Loucy (cell line): ENCODE measurements at regions not wholly inside any gene's neighbourhood (a gene's known extent, or its start where the extent isn't known, plus 50 kb on each side); places are given as distances from the start of the nearest gene placed in this dataset.

Source experiments
- H2AFZ ChIP-seq: fragments of 200-600 bp; sonication (generic); 2 replicates; pipeline ENCODE4 v1.6.0; 2016; ENCODE audit warnings: antibody characterized with exemption, mild to moderate bottlenecking, low read length, moderate library complexity
- H3F3A ChIP-seq: fragments of 200-600 bp; 2 replicates; pipeline ENCODE4 v1.6.0; 2016; ENCODE audit warnings: antibody characterized with exemption, low read depth, mild to moderate bottlenecking
- H3K27me3 ChIP-seq: fragments of 200-600 bp; sonication (generic); 2 replicates; pipeline ENCODE4 v1.6.1; 2014; ENCODE audit warnings: low read length, mild to moderate bottlenecking; ENCODE audit not compliant: insufficient read depth, poor library complexity, severe bottlenecking
- H3K36me3 ChIP-seq: fragments of 200-600 bp; sonication (generic); 2 replicates; pipeline ENCODE4 v1.6.1; 2016; ENCODE audit warnings: low read length; ENCODE audit not compliant: insufficient read depth
- H3K4me1 ChIP-seq: fragments of 200-600 bp; sonication (generic); 2 replicates; pipeline ENCODE4 v1.5.1; 2014; ENCODE audit warnings: low read length, mild to moderate bottlenecking; ENCODE audit not compliant: insufficient read depth, poor library complexity, severe bottlenecking
- H3K4me2 ChIP-seq: fragments of 200-600 bp; sonication (generic); 2 replicates; pipeline ENCODE4 v1.6.0; 2014; ENCODE audit warnings: antibody characterized with exemption, low read length, low read depth, mild to moderate bottlenecking; ENCODE audit not compliant: poor library complexity, severe bottlenecking
- H3K4me3 ChIP-seq: fragments of 200-600 bp; sonication (generic); 2 replicates; pipeline ENCODE4 v1.5.1; 2014; ENCODE audit warnings: low read length, mild to moderate bottlenecking, mixed read lengths; ENCODE audit not compliant: poor library complexity, severe bottlenecking
- H3K79me2 ChIP-seq: fragments of 200-600 bp; sonication (generic); 2 replicates; pipeline ENCODE4 v1.6.1; 2014; ENCODE audit warnings: low read length; ENCODE audit not compliant: insufficient read depth
- H3K9ac ChIP-seq: fragments of 200-600 bp; sonication (generic); 2 replicates; pipeline ENCODE4 v1.6.0; 2014; ENCODE audit warnings: mild to moderate bottlenecking, low read depth, low read length, moderate library complexity; ENCODE audit not compliant: poor library complexity, severe bottlenecking
- H3K9me2 ChIP-seq: fragments of 200-600 bp; sonication (generic); replicated peaks from 2 replicates; pipeline ENCODE4 v1.6.1; 2016; ENCODE audit warnings: low read depth, low read length, mixed read lengths
- H3K9me3 ChIP-seq: fragments of 200-600 bp; sonication (generic); 2 replicates; pipeline ENCODE4 v1.6.1; 2014; ENCODE audit warnings: mild to moderate bottlenecking, antibody characterized with exemption, low read length, low read depth; ENCODE audit not compliant: insufficient read depth
- H4K20me1 ChIP-seq: fragments of 200-600 bp; sonication (generic); 2 replicates; pipeline ENCODE4 v1.6.0; 2014; ENCODE audit warnings: antibody characterized with exemption, low read length, mild to moderate bottlenecking; ENCODE audit not compliant: insufficient read depth, poor library complexity, severe bottlenecking
- CTCF ChIP-seq: fragments of 200-600 bp; sonication (generic); conservative IDR thresholded peaks from 2 replicates; pipeline ENCODE4 v1.5.1; 2014; ENCODE audit warnings: mild to moderate bottlenecking, antibody characterized with exemption, low read length
- EZH2phosphoT487 ChIP-seq: fragments of 200-600 bp; IDR thresholded peaks from 2 replicates; pipeline ENCODE4 v1.6.1; 2018; ENCODE audit warnings: antibody characterized with exemption, mild to moderate bottlenecking, moderate library complexity, borderline replicate concordance

- Histone ChIP-seq H3K27me3 (no peaks in the 10 kb centered on the region), H3K4me2 (no peak overlapping the region), H3K9ac (no peak overlapping the region), H3K4me1 (no peaks in the 10 kb centered on the region), H3K9me3 (no peaks in the 10 kb centered on the region), H3K4me3 (no peak overlapping the region), H3K79me2 (no peaks in the 10 kb centered on the region), H3F3A (no peaks in the 10 kb centered on the region), H4K20me1 (no peaks in the 10 kb centered on the region), H3K9me2 (no peaks in the 10 kb centered on the region), H2AFZ (no peak overlapping the region), H3K36me3 (no peaks in the 10 kb centered on the region)
- no peak for TF ChIP-seq EZH2phosphoT487
- TF ChIP-seq CTCF: no peak
These were observed 86.8 kb upstream of the NAMPT start for GRCh38 chr7:106371629-106372028.

GRCh38 chr7:106370542-106370941, 85.8 kb upstream of the NAMPT start:
- Histone ChIP-seq H3F3A (no peaks in the 10 kb centered on the region), H3K4me1 (no peaks in the 10 kb centered on the region), H3K9me2 (no peaks in the 10 kb centered on the region), H3K36me3 (no peaks in the 10 kb centered on the region), H3K9ac (no peak overlapping the region), H2AFZ (no peak overlapping the region), H3K9me3 (no peaks in the 10 kb centered on the region), H4K20me1 (no peaks in the 10 kb centered on the region), H3K4me2 (no peak overlapping the region), H3K79me2 (no peaks in the 10 kb centered on the region), H3K27me3 (no peaks in the 10 kb centered on the region), H3K4me3 (no peak overlapping the region)
- no peak for TF ChIP-seq CTCF
- TF ChIP-seq EZH2phosphoT487: no peak

GRCh38 chr7:106369816-106370215, 85.0 kb upstream of the NAMPT start:
- Histone ChIP-seq H3F3A (no peaks in the 10 kb centered on the region), H3K4me3 (no peak overlapping the region), H3K36me3 (no peaks in the 10 kb centered on the region), H3K9ac (no peak overlapping the region), H3K9me3 (no peaks in the 10 kb centered on the region), H3K27me3 (no peaks in the 10 kb centered on the region), H3K79me2 (no peaks in the 10 kb centered on the region), H2AFZ (no peak overlapping the region), H4K20me1 (no peaks in the 10 kb centered on the region), H3K9me2 (no peaks in the 10 kb centered on the region), H3K4me2 (no peak overlapping the region), H3K4me1 (no peaks in the 10 kb centered on the region)
- TF ChIP-seq EZH2phosphoT487 (no peak), CTCF (no peak)
